HCT116 (cell line): ENCODE measurements at regions not wholly inside any gene's neighbourhood (a gene's known extent, or its start where the extent isn't known, plus 50 kb on each side); places are given as distances from the start of the nearest gene placed in this dataset.

Experiments used
- CEBPB ChIP-seq: IDR thresholded peaks from 2 replicates; pipeline ENCODE4 v1.6.1; 2012; ENCODE audit warnings: low read depth
- CTCF ChIP-seq, 3 experiments: fragments of 200-600 bp in 1 of 3; sonication (generic) in 1 of 3; IDR thresholded peaks in 2 of 3; conservative IDR thresholded peaks in 1 of 3; 2 replicates each; pipeline ENCODE4 v1.5.1; 2012 to 2017; ENCODE audit warnings: low read depth in 2 of 3, low read length in 2 of 3, antibody characterized with exemption in 1 of 3, borderline replicate concordance in 1 of 3, control low read depth in 1 of 3, mild to moderate bottlenecking in 1 of 3, mixed read lengths in 1 of 3, mixed run types in 1 of 3, moderate library complexity in 1 of 3; ENCODE audit not compliant: insufficient read depth in 1 of 3
- EGR1 ChIP-seq: IDR thresholded peaks from 2 replicates; pipeline ENCODE4 v1.6.1; 2012; ENCODE audit warnings: low read depth
- EZH2 ChIP-seq: fragments of 200-600 bp; sonication (generic); IDR thresholded peaks from 2 replicates; pipeline ENCODE4 v1.6.1; 2017; ENCODE audit warnings: antibody characterized with exemption, mixed run types
- EZH2phosphoT487 ChIP-seq: fragments of 200-600 bp; IDR thresholded peaks from 2 replicates; pipeline ENCODE4 v1.6.1; 2018; ENCODE audit warnings: antibody characterized with exemption, borderline replicate concordance
- FOSL1 ChIP-seq: IDR thresholded peaks from 2 replicates; pipeline ENCODE4 v1.6.1; 2012; ENCODE audit warnings: low read depth
- JUND ChIP-seq: IDR thresholded peaks from 2 replicates; pipeline ENCODE4 v1.6.1; 2012
- POLR2A ChIP-seq: IDR thresholded peaks from 2 replicates; pipeline ENCODE4 v1.7.0; 2011; ENCODE audit warnings: borderline replicate concordance; ENCODE audit not compliant: insufficient read depth, insufficient read length; ENCODE audit errors: extremely low read depth
- POLR2AphosphoS5 ChIP-seq: IDR thresholded peaks from 2 replicates; pipeline ENCODE4 v1.6.1; 2011; ENCODE audit warnings: mild to moderate bottlenecking, low read depth, low read length, moderate library complexity
- RAD21 ChIP-seq: IDR thresholded peaks from 2 replicates; pipeline ENCODE4 v1.6.1; 2012; ENCODE audit warnings: low read depth, mild to moderate bottlenecking
- REST ChIP-seq: IDR thresholded peaks from 2 replicates; pipeline ENCODE4 v1.6.1; 2012; ENCODE audit warnings: low read depth
- SIN3A ChIP-seq: IDR thresholded peaks from 2 replicates; pipeline ENCODE4 v1.6.1; 2012; ENCODE audit warnings: low read depth
- SP1 ChIP-seq: IDR thresholded peaks from 2 replicates; pipeline ENCODE4 v1.6.1; 2012; ENCODE audit warnings: low read depth
- YY1 ChIP-seq: IDR thresholded peaks from 2 replicates; pipeline ENCODE4 v1.6.1; 2011; ENCODE audit warnings: low read length, low read depth, moderate library complexity, mild to moderate bottlenecking; ENCODE audit not compliant: insufficient replicate concordance; ENCODE audit errors: extremely low read depth

GRCh38 chr1:228825840-228826484 is 90.7 kb downstream of the RHOU start:
- no peak for TF ChIP-seq RAD21
- no peak for TF ChIP-seq JUND
- TF ChIP-seq POLR2A: no peak
- no peak for TF ChIP-seq EZH2
- no peak for TF ChIP-seq CTCF (IDR thresholded peaks at IDR 0.05 in 2 of 3, conservative IDR thresholded peaks at IDR 0.05 in 1 of 3; ENCODE audit: borderline replicate concordance in 1 of 3, insufficient read depth in 1 of 3, low read depth in 2 of 3, low read length in 2 of 3)
- TF ChIP-seq POLR2AphosphoS5: no peak
- TF ChIP-seq SIN3A: no peak
- TF ChIP-seq CEBPB: no peak
- no peak for TF ChIP-seq EZH2phosphoT487
- TF ChIP-seq EGR1: no peak
- TF ChIP-seq YY1: no peak
- no peak for TF ChIP-seq FOSL1
- TF ChIP-seq SP1: no peak
- TF ChIP-seq REST: no peak
